PC-3 (cell line): ENCODE measurements at regions not wholly inside any gene's neighbourhood (a gene's known extent, or its start where the extent isn't known, plus 50 kb on each side); places are given as distances from the start of the nearest gene placed in this dataset.

Experiments
- ATAC-seq: fragments of 200-7000 bp; cut with Tn5 transposase; 2 replicates; pipeline ENCODE4 v1.9.1; 2020; ENCODE audit warnings: mild to moderate bottlenecking, moderate library complexity
- BruUV-seq: library from RNA; stranded (reverse); fragments of 400-500 nt; replicated peaks from 2 replicates; lab custom pipeline; 2021; lab: Mats Ljungman, UMichigan
- CTCF ChIA-PET: fragments of 300-600 bp; sonication (Branson Sonifier 250); formaldehyde crosslinking; loops from one replicate; lab custom pipeline; 2022; ENCODE audit warnings: antibody characterized with exemption; lab: Charles Lee
- POLR2A ChIA-PET: fragments of 300-600 bp; sonication (Branson Sonifier 250); formaldehyde crosslinking; loops from one replicate; lab custom pipeline; 2022; ENCODE audit warnings: antibody characterized with exemption; ENCODE audit not compliant: unreplicated experiment; lab: Charles Lee
- DNase-seq: peaks from one replicate; pipeline ENCODE4 v3.0.0-alpha.2; 2015
- H2AFZ ChIP-seq: fragments of 300-600 bp; sonication (generic); 2 replicates; pipeline ENCODE4 v1.6.0; 2016; ENCODE audit warnings: antibody characterized with exemption, low read length
- H3F3A ChIP-seq: fragments of 300-600 bp; sonication (generic); one replicate; pipeline ENCODE4 v1.6.0; 2017; ENCODE audit warnings: antibody characterized with exemption, low read length, control low read depth, mild to moderate bottlenecking; ENCODE audit not compliant: unreplicated experiment
- H3K27ac ChIP-seq: fragments of 300-600 bp; sonication (generic); 2 replicates; pipeline ENCODE4 v1.5.1; 2016; ENCODE audit warnings: mild to moderate bottlenecking, low read length
- H3K27me3 ChIP-seq: fragments of 300-600 bp; sonication (generic); 2 replicates; pipeline ENCODE4 v1.6.1; 2016; ENCODE audit warnings: low read length, mixed read lengths
- H3K36me3 ChIP-seq: fragments of 300-600 bp; sonication (generic); 2 replicates; pipeline ENCODE4 v1.6.1; 2016; ENCODE audit warnings: low read depth, mixed run types, low read length, mixed read lengths
- H3K4me1 ChIP-seq: fragments of 300-600 bp; sonication (generic); 2 replicates; pipeline ENCODE4 v1.5.1; 2016; ENCODE audit warnings: low read length; ENCODE audit not compliant: insufficient read depth
- H3K4me2 ChIP-seq: fragments of 300-600 bp; sonication (generic); 2 replicates; pipeline ENCODE4 v1.6.0; 2016; ENCODE audit warnings: low read length
- H3K4me3 ChIP-seq: fragments of 300-600 bp; sonication (generic); 2 replicates; pipeline ENCODE4 v1.5.1; 2016; ENCODE audit warnings: mild to moderate bottlenecking, low read length, mixed read lengths
- H3K79me2 ChIP-seq: fragments of 300-600 bp; sonication (generic); 2 replicates; pipeline ENCODE4 v1.6.1; 2017; ENCODE audit warnings: low read length, mixed read lengths
- H3K9ac ChIP-seq: fragments of 300-600 bp; sonication (generic); 2 replicates; pipeline ENCODE4 v1.6.0; 2016; ENCODE audit warnings: mild to moderate bottlenecking, low read length
- H3K9me2 ChIP-seq: fragments of 300-600 bp; sonication (generic); replicated peaks from 2 replicates; pipeline ENCODE4 v1.6.1; 2016; ENCODE audit warnings: mixed run types, low read length, mixed read lengths
- H3K9me3 ChIP-seq: fragments of 300-600 bp; sonication (generic); 2 replicates; pipeline ENCODE4 v1.6.1; 2016; ENCODE audit warnings: low read length, mixed read lengths
- H4K20me1 ChIP-seq: fragments of 300-600 bp; sonication (generic); 2 replicates; pipeline ENCODE4 v1.6.1; 2016; ENCODE audit warnings: low read length, mixed read lengths
- EZH2 ChIP-seq: fragments of 300-600 bp; sonication (generic); IDR thresholded peaks from one replicate; pipeline ENCODE4 v1.6.1; 2017; ENCODE audit warnings: antibody characterized with exemption, mild to moderate bottlenecking, low read length; ENCODE audit not compliant: unreplicated experiment
- EZH2phosphoT487 ChIP-seq: fragments of 300-600 bp; sonication (generic); IDR thresholded peaks from 2 replicates; pipeline ENCODE4 v1.6.1; 2018; ENCODE audit warnings: mild to moderate bottlenecking, antibody characterized with exemption, low read length, borderline replicate concordance
- intact Hi-C: fragments of 100-400 bp; cut with micrococcal nuclease; formaldehyde crosslinking; loops from 2 replicates; pipeline ENCODE4 v1.9.0; 2023
- TF ChIP-seq, protein P1 (sequence below): fragments of 300-600 bp; sonication (generic); conservative IDR thresholded peaks from 2 replicates; pipeline ENCODE4 v1.5.1; 2017; ENCODE audit warnings: antibody characterized with exemption, low read depth, mild to moderate bottlenecking, low read length

DNA sequence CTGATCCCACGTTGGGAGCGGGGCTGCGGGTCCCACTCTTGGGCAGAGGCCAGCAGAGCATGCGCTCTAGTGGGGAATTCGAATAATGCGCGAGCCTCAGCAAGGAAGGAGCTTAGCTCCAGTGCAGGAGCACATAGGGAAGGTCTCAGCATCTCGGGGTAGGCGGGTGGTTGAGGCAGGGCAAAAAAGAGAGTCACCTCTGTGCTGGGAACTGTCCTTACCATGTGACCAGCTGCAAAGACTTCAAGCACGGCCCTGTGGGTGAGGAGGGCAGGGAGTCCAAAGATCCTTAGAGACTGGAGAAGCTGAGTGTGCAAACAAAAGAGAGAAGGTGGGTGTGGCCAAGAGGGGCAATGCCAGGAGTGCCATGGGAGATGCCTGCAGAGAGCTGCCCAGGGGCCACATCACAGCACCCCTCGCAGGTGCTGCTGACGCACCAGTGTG, 79.2 kb upstream of the CD93 start:
- POLR2A ChIA-PET, result no interaction called here
- no peak overlapping the region for H3K27ac ChIP-seq
- ATAC-seq, result no peak

DNA sequence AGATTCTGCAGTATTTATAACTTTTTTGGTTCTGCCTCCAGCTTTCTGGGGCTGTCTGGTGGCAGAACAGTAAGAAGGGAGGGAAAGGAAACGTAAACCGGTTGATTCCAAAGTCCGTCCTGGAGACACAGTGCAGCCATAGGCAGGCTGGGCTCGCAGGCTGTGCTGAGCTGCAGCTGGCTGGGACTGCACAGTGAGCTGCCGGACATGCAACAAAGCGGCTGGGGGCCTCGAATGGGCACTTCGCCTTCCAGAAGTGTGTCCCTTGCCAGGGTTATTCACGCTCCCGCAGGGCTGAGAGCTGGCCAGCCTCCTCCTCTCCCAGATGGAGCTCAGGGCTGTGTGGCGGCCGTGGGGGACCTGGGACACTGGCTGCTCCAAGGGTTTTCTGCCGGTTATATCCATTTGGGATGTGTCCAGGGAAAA, 78.1 kb upstream of the CD93 start:
- H3K79me2 ChIP-seq, result no peaks in the 10 kb centered on the region
- H2AFZ ChIP-seq, result no peak overlapping the region
- no peaks in the 10 kb centered on the region for H3F3A ChIP-seq
- no TSS peak for BruUV-seq
- no peaks in the 10 kb centered on the region for H3K9me3 ChIP-seq
- no peak for TF ChIP-seq EZH2
- TF ChIP-seq, protein P1, sequence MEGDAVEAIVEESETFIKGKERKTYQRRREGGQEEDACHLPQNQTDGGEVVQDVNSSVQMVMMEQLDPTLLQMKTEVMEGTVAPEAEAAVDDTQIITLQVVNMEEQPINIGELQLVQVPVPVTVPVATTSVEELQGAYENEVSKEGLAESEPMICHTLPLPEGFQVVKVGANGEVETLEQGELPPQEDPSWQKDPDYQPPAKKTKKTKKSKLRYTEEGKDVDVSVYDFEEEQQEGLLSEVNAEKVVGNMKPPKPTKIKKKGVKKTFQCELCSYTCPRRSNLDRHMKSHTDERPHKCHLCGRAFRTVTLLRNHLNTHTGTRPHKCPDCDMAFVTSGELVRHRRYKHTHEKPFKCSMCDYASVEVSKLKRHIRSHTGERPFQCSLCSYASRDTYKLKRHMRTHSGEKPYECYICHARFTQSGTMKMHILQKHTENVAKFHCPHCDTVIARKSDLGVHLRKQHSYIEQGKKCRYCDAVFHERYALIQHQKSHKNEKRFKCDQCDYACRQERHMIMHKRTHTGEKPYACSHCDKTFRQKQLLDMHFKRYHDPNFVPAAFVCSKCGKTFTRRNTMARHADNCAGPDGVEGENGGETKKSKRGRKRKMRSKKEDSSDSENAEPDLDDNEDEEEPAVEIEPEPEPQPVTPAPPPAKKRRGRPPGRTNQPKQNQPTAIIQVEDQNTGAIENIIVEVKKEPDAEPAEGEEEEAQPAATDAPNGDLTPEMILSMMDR, result no peak
- no peak for TF ChIP-seq EZH2phosphoT487
- no peak for ATAC-seq
- ChIA-PET POLR2A (no interaction called here), CTCF (no interaction called here)
- no peaks in the 10 kb centered on the region for H4K20me1 ChIP-seq
- intact Hi-C loops, result no loop called here
- no peak overlapping the region for H3K4me2 ChIP-seq
- H3K27me3 ChIP-seq, result no peaks in the 10 kb centered on the region
- no peaks in the 10 kb centered on the region for H3K36me3 ChIP-seq
- peaks cover 17% of the 10 kb centered on the region for H3K4me1 ChIP-seq
- no peak for DNase-seq
- no peak overlapping the region for H3K9ac ChIP-seq
- no peak overlapping the region for H3K4me3 ChIP-seq
- H3K9me2 ChIP-seq, result no peaks in the 10 kb centered on the region
- no peak overlapping the region for H3K27ac ChIP-seq

More for the DNA sequence above, 79.2 kb upstream of the CD93 start:
- no TSS peak for BruUV-seq
- Histone ChIP-seq H3K79me2 (no peaks in the 10 kb centered on the region), H3K9me2 (no peaks in the 10 kb centered on the region), H3K4me2 (no peak overlapping the region), H3K4me1 (peaks cover 14% of the 10 kb centered on the region), H3F3A (no peaks in the 10 kb centered on the region), H2AFZ (no peak overlapping the region), H4K20me1 (no peaks in the 10 kb centered on the region), H3K9me3 (no peaks in the 10 kb centered on the region), H3K4me3 (no peak overlapping the region), H3K9ac (no peak overlapping the region), H3K27me3 (no peaks in the 10 kb centered on the region), H3K36me3 (no peaks in the 10 kb centered on the region)
- CTCF ChIA-PET, result no interaction called here
- no peak for DNase-seq
- TF ChIP-seq, protein P1, result no peak
- no peak for TF ChIP-seq EZH2phosphoT487
- no peak for TF ChIP-seq EZH2
- intact Hi-C loops, result no loop called here

DNA sequence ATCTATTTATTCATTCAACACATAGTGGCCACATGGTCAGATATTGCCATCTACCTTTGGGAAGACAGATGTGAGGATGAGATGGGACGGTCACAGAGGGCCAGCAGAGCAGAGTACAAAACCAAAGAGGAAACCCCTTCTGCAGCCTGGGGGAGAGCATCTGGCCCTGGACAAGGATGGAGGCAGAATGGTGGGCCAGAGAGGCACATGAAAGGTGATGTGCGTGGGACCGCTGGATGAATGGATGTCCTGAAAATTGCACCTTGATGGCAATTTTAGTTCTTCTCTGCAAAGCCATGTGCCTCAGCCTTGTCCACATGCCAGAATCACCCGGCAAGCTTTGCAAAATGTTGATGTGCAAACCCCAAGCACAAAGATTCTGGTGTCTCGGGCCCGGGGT, 77.4 kb upstream of the CD93 start:
- intact Hi-C loops, result no loop called here
- H2AFZ ChIP-seq, result no peak overlapping the region
- H3K27me3 ChIP-seq, result no peaks in the 10 kb centered on the region
- no peak overlapping the region for H3K27ac ChIP-seq
- peaks cover 19% of the 10 kb centered on the region for H3K4me1 ChIP-seq
- ChIA-PET POLR2A (no interaction called here), CTCF (no interaction called here)
- no peaks in the 10 kb centered on the region for H3K36me3 ChIP-seq
- H3K4me2 ChIP-seq, result no peak overlapping the region
- BruUV-seq, result no TSS peak
- no peak overlapping the region for H3K9ac ChIP-seq
- ATAC-seq (no peak), DNase-seq (no peak)
- H3K9me2 ChIP-seq, result no peaks in the 10 kb centered on the region
- H3F3A ChIP-seq, result no peaks in the 10 kb centered on the region
- H3K4me3 ChIP-seq, result no peak overlapping the region
- H3K79me2 ChIP-seq, result no peaks in the 10 kb centered on the region
- no peak for TF ChIP-seq EZH2phosphoT487
- TF ChIP-seq, protein P1, result no peak
- TF ChIP-seq EZH2, result no peak
- H3K9me3 ChIP-seq, result no peaks in the 10 kb centered on the region
- no peaks in the 10 kb centered on the region for H4K20me1 ChIP-seq
